Urinary bladder (tissue), 3 donors: ENCODE measurements at regions not wholly inside any gene's neighbourhood (a gene's known extent, or its start where the extent isn't known, plus 50 kb on each side); places are given as distances from the start of the nearest gene placed in this dataset.

Experiments used
- DNase-seq: peaks from one replicate; pipeline ENCODE4 v3.0.0-alpha.2; 2015; ENCODE audit errors: extremely low spot score
- H3K27ac ChIP-seq: one replicate; pipeline ENCODE4 v1.5.1; 2013; ENCODE audit warnings: low read depth, mild to moderate bottlenecking, moderate library complexity
- H3K36me3 ChIP-seq: one replicate; pipeline ENCODE4 v1.6.1; 2013; ENCODE audit warnings: mild to moderate bottlenecking, moderate library complexity; ENCODE audit not compliant: insufficient read depth
- H3K4me1 ChIP-seq: one replicate; pipeline ENCODE4 v1.6.1; 2013; ENCODE audit warnings: mild to moderate bottlenecking, moderate library complexity; ENCODE audit not compliant: insufficient read depth
- H3K4me3 ChIP-seq: one replicate; pipeline ENCODE4 v1.5.1; 2013; ENCODE audit warnings: low read depth, low read length
- WGBS: extraction: QIAGEN DNeasy Blood & Tissue Kit; methylation state at CpG from one replicate; pipeline ENCODE4 v1.1.7; 2013; 5-methylcytosine and 5-hydroxymethylcytosine counted together
- donor health status: healthy with polysubstance abuse.
- donor health status: healthy.

- Histone ChIP-seq H3K36me3 (no peaks in the 10 kb centered on the region), H3K4me1 (no peaks in the 10 kb centered on the region), H3K27ac (no peak overlapping the region), H3K4me3 (no peak overlapping the region)
- no peak for DNase-seq
- WGBS = 64% methylated on average over 1 of the region's 1 CpG
Measured at GRCh38 chr3:107008213-107008612, 369.0 kb upstream of the CCDC54 start.

- DNase-seq = no peak
- 93% methylated on average over 1 of the region's 1 CpG for WGBS
- Histone ChIP-seq H3K36me3 (no peaks in the 10 kb centered on the region), H3K27ac (no peak overlapping the region), H3K4me1 (no peaks in the 10 kb centered on the region), H3K4me3 (no peak overlapping the region)
Measured at GRCh38 chr3:107013641-107014040, 363.6 kb upstream of the CCDC54 start.

DNA sequence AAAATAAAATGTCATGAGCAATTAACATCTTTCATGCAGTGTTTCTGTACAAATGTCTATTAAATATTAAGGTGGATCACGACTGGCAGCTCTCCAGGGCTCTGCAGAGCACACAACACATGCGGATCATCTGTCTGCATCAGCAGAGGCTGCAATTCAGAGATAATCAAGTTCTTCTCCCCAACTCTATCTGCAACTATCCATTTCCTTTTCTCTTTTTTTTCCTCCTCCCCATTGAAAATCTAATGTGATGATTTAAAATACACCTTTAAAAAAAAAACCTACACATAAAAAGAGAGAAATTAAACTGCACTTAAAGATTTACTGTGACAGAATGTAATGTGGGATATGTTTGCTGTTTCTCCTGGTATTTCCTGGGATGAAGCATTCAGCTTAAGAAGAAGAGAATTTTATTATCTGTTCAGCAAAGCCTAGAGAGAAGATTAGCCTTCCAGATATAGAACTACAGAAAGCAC is 352.6 kb upstream of the CCDC54 start:
- no peak for DNase-seq
- WGBS = 19% methylated on average over 2 of the region's 2 CpGs
- Histone ChIP-seq H3K4me3 (no peak overlapping the region), H3K36me3 (no peaks in the 10 kb centered on the region), H3K4me1 (no peaks in the 10 kb centered on the region), H3K27ac (no peak overlapping the region)

DNA sequence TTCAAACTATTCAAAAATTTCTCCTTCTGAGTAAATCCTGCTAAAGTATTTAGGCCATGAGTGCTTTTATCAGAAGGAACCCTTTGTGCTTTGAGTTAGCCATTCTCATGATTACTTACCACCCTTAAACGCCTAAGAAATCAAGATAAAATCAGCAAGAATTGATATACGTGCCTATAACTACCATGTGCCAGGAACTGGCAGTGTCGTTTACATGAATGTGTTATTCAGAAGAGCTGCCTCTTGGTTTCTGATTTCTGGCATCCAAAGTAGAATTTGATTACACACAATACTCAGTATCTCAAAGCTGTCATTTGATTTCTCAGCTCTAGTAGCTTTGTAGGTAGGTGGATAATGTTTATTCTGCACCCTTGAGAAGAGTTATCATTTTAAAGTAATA is 351.3 kb upstream of the CCDC54 start:
- 58% methylated on average over 3 of the region's 3 CpGs for WGBS
- Histone ChIP-seq H3K36me3 (no peaks in the 10 kb centered on the region), H3K27ac (no peak overlapping the region)

DNA sequence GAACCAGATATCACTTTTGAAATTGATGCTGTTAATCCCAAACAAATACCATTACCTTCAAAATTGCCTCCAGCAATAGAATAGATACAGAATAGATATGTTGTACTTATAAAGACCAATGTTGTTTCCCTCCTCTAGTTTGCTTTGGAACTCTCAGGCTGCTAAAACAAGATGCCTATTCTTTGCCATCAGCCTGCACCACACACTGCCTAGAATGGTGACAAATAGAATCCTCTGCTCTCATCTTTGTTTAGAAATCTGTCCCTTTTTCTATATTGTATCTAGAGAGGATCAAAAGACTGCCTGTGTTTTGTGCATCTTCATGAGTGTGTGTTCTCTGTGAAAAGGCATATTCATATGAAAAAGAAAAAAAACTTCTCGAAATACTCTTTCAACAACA is 349.2 kb upstream of the CCDC54 start:
- WGBS = 61% methylated on average over 1 of the region's 1 CpG
- Histone ChIP-seq H3K27ac (no peak overlapping the region), H3K36me3 (no peaks in the 10 kb centered on the region), H3K4me3 (no peak overlapping the region), H3K4me1 (no peaks in the 10 kb centered on the region)
- DNase-seq = no peak

More for the DNA sequence above, 351.3 kb upstream of the CCDC54 start:
- no peaks in the 10 kb centered on the region for H3K4me1 ChIP-seq
- DNase-seq = no peak
- no peak overlapping the region for H3K4me3 ChIP-seq

GRCh38 chr3:107028626-107029025 is 348.6 kb upstream of the CCDC54 start:
- DNase-seq = no peak
- H3K36me3 ChIP-seq = no peaks in the 10 kb centered on the region
- 87% methylated on average over 1 of the region's 1 CpG for WGBS

DNA sequence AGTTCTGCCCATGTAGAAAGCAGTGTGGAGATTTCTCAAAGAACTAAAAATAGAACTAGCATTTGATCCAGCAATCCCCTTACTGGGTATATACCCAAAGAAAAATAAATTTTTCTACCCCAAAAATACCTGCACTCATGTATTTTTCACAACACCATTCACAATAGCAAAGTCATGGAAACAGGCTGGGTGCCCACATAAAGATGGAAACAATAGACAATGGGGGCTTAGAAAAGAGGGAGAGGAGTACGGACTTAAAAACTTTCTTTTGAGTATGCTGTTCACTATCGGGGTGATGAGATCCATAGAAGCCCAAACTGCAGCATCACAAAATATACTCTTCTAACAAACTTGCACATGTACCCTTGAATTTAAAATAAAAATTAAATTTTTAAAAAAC is 345.1 kb upstream of the CCDC54 start:
- WGBS = 91% methylated on average over 2 of the region's 2 CpGs

More at GRCh38 chr3:107028626-107029025, 348.6 kb upstream of the CCDC54 start:
- H3K4me1 ChIP-seq = no peaks in the 10 kb centered on the region
- no peak overlapping the region for H3K4me3 ChIP-seq
- no peak overlapping the region for H3K27ac ChIP-seq

GRCh38 chr3:107034142-107034541 is 343.1 kb upstream of the CCDC54 start:
- 81% methylated on average over 3 of the region's 3 CpGs for WGBS
- H3K27ac ChIP-seq = no peak overlapping the region
- H3K4me1 ChIP-seq = no peaks in the 10 kb centered on the region
- H3K4me3 ChIP-seq = no peak overlapping the region
- no peak for DNase-seq
- H3K36me3 ChIP-seq = no peaks in the 10 kb centered on the region

More for the DNA sequence above, 345.1 kb upstream of the CCDC54 start:
- no peak for DNase-seq
- Histone ChIP-seq H3K4me1 (no peaks in the 10 kb centered on the region), H3K4me3 (no peak overlapping the region), H3K27ac (no peak overlapping the region), H3K36me3 (no peaks in the 10 kb centered on the region)

GRCh38 chr3:107035176-107035575 is 342.1 kb upstream of the CCDC54 start:
- Histone ChIP-seq H3K36me3 (no peaks in the 10 kb centered on the region), H3K27ac (no peak overlapping the region), H3K4me1 (no peaks in the 10 kb centered on the region), H3K4me3 (no peak overlapping the region)
- no peak for DNase-seq
- 89% methylated on average over 2 of the region's 2 CpGs for WGBS

- DNase-seq = no peak
- no peaks in the 10 kb centered on the region for H3K4me1 ChIP-seq
- 51% methylated on average over 1 of the region's 1 CpG for WGBS
Measured at GRCh38 chr3:107044677-107045076, 332.6 kb upstream of the CCDC54 start.

GRCh38 chr3:107045791-107046190 is 331.4 kb upstream of the CCDC54 start:
- Histone ChIP-seq H3K27ac (no peak overlapping the region), H3K4me1 (no peaks in the 10 kb centered on the region), H3K36me3 (no peaks in the 10 kb centered on the region), H3K4me3 (no peak overlapping the region)
- 69% methylated on average over 3 of the region's 3 CpGs for WGBS
- DNase-seq = no peak

More at GRCh38 chr3:107044677-107045076, 332.6 kb upstream of the CCDC54 start:
- Histone ChIP-seq H3K36me3 (no peaks in the 10 kb centered on the region), H3K27ac (no peak overlapping the region), H3K4me3 (no peak overlapping the region)

DNA sequence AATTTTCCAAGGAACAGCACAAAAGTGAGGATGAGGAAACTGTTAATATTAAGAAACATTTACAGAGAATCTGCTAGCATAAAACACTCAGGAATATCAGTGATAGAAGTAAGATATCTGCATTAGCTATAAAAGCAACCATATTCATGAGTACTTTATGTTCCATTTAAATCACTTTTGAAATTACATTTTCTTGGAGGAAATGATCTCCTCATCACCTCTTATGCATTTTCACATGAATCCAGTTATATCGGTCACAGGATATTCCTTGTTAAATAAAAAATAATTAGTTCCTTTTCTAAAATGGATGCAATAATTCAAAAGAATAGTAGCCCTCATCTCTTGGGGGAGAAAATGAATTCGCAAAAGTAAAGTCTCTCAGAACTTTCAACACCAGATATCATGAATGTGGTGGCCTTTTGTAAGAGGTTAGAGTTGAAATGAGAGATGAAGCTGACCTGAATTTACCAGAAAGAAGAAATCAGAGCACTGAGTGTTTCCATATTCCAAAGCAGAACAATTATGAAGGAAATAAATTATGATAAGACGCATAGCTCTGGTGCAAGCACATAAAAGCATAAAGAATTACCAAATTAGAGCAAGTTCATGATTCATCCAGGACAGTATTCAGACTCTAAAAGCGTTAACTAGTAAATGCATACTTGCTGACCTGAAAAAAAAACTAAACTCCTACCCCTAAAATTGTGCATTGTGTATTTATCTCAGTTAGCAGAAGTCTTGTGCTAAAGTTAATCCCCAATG is 321.9 kb upstream of the CCDC54 start:
- H3K27ac ChIP-seq = no peak overlapping the region

DNA sequence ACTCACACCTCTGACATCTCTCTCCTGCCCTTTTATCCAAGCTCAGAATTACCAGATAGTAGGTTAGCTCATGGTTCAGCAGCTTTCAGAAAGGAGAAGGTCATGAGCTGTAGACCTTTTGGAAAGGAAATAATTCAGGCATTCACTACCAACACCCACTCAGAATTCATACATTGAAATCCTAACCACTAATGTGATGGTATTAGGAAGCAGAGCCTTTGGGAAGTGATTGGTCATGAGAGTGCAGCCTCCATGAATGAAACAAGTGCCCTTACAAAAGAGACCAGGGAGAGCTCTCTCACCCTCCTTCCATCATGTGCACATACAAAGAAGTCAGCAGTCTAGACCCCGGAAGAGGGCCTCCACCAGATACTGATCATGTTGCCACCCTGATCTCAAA is 315.8 kb upstream of the CCDC54 start:
- 91% methylated on average over 1 of the region's 1 CpG for WGBS

More for the DNA sequence above, 321.9 kb upstream of the CCDC54 start:
- Histone ChIP-seq H3K36me3 (no peaks in the 10 kb centered on the region), H3K4me3 (no peak overlapping the region), H3K4me1 (no peaks in the 10 kb centered on the region)
- no peak for DNase-seq
- WGBS = 81% methylated on average over 4 of the region's 4 CpGs

GRCh38 chr3:107062310-107062709 is 314.9 kb upstream of the CCDC54 start:
- Histone ChIP-seq H3K36me3 (no peaks in the 10 kb centered on the region), H3K4me1 (no peaks in the 10 kb centered on the region), H3K4me3 (no peak overlapping the region), H3K27ac (no peak overlapping the region)
- WGBS = 73% methylated on average over 1 of the region's 1 CpG
- DNase-seq = no peak

More for the DNA sequence above, 315.8 kb upstream of the CCDC54 start:
- H3K4me1 ChIP-seq = no peaks in the 10 kb centered on the region
- DNase-seq = no peak
- H3K4me3 ChIP-seq = no peak overlapping the region
- no peak overlapping the region for H3K27ac ChIP-seq
- H3K36me3 ChIP-seq = no peaks in the 10 kb centered on the region
